ENCODE measurements at regions not wholly inside any gene's neighbourhood (a gene's known extent, or its start where the extent isn't known, plus 50 kb on each side); places are given as distances from the start of the nearest gene placed in this dataset.
"Not testable (repeated sequence)": the region's sequence is repeated elsewhere in the genome, so short reads cannot be mapped to it uniquely, and the experiment has no call there.

GRCh38 chr9:96156171-96156974, 145.6 kb downstream of the HSD17B3 start:
- DNase-seq: no peak

GRCh38 chr9:96154081-96154480, 147.9 kb downstream of the HSD17B3 start:
- DNase-seq: no peak

- no peak for DNase-seq
Observed at GRCh38 chr9:96152550-96152949, 149.4 kb downstream of the HSD17B3 start.

GRCh38 chr9:96150324-96151227, 151.4 kb downstream of the HSD17B3 start:
- no peak for DNase-seq

- no peak for DNase-seq
Observed at GRCh38 chr9:96149533-96150280, 152.3 kb downstream of the HSD17B3 start.

- no peak for DNase-seq
Observed at GRCh38 chr9:96148634-96149532, 153.1 kb downstream of the HSD17B3 start.

- not testable (repeated sequence) for DNase-seq
Observed at GRCh38 chr9:96147029-96147428, 154.9 kb downstream of the HSD17B3 start.

- DNase-seq: no peak
Observed at GRCh38 chr9:96141666-96142065, 160.3 kb downstream of the HSD17B3 start.

- DNase-seq: no peak
Observed at GRCh38 chr9:96141128-96141474, 160.9 kb downstream of the HSD17B3 start.

GRCh38 chr9:96140296-96141127, 161.5 kb downstream of the HSD17B3 start:
- DNase-seq: peak; percentile 83

GRCh38 chr9:96139592-96140295, 162.2 kb downstream of the HSD17B3 start:
- no peak for DNase-seq

GRCh38 chr9:96138616-96139015, 163.4 kb downstream of the HSD17B3 start:
- DNase-seq: no peak

- no peak for DNase-seq
Observed at GRCh38 chr9:96137671-96138429, 164.1 kb downstream of the HSD17B3 start.

- no peak for DNase-seq
Observed at GRCh38 chr9:96136992-96137670, 164.8 kb downstream of the HSD17B3 start.

- DNase-seq: no peak
Observed at GRCh38 chr9:96135753-96136290, 166.2 kb downstream of the HSD17B3 start.

GRCh38 chr9:96135076-96135752, 166.8 kb downstream of the HSD17B3 start:
- no peak for DNase-seq

GRCh38 chr9:96133321-96134021, 168.5 kb downstream of the HSD17B3 start:
- DNase-seq: no peak

- no peak for DNase-seq
Observed at GRCh38 chr9:96131825-96132224, 170.2 kb downstream of the HSD17B3 start.

Data from NCI-H524 treated with DMSO at 0.1 percent for 48 hours (cell line).